PFSK-1 (cell line): ENCODE measurements at regions not wholly inside any gene's neighbourhood (a gene's known extent, or its start where the extent isn't known, plus 50 kb on each side); places are given as distances from the start of the nearest gene placed in this dataset.

Experiments
- FOXP2 ChIP-seq: optimal IDR thresholded peaks from 2 replicates; pipeline ENCODE3; 2011; ENCODE audit warnings: borderline replicate concordance, control low read depth, inconsistent platforms; ENCODE audit not compliant: insufficient read depth; ENCODE audit errors: extremely low read length, extremely low read depth
- POLR2AphosphoS5 ChIP-seq: IDR thresholded peaks from 2 replicates; pipeline ENCODE4 v1.6.1; 2012; ENCODE audit warnings: low read depth, mild to moderate bottlenecking, control low read depth, low read length, moderate library complexity
- SIN3A ChIP-seq: IDR thresholded peaks from 2 replicates; pipeline ENCODE4 v1.6.1; 2012; ENCODE audit warnings: mild to moderate bottlenecking, low read length, moderate library complexity, borderline replicate concordance; ENCODE audit not compliant: insufficient read depth
- TAF1 ChIP-seq: IDR thresholded peaks from 2 replicates; pipeline ENCODE4 v1.6.1; 2012; ENCODE audit warnings: low read length, control low read depth, borderline replicate concordance; ENCODE audit not compliant: insufficient read depth
- TF ChIP-seq, protein P1 (sequence below), 2 experiments: IDR thresholded peaks; 2 replicates each; pipeline versions ENCODE4 v1.6.1 to v1.8.0; 2011 to 2012; ENCODE audit warnings: low read depth in 2 of 2, low read length in 2 of 2, control low read depth in 1 of 2, inconsistent platforms in 1 of 2, mild to moderate bottlenecking in 1 of 2, moderate library complexity in 1 of 2; ENCODE audit not compliant: insufficient read depth in 1 of 2

DNA sequence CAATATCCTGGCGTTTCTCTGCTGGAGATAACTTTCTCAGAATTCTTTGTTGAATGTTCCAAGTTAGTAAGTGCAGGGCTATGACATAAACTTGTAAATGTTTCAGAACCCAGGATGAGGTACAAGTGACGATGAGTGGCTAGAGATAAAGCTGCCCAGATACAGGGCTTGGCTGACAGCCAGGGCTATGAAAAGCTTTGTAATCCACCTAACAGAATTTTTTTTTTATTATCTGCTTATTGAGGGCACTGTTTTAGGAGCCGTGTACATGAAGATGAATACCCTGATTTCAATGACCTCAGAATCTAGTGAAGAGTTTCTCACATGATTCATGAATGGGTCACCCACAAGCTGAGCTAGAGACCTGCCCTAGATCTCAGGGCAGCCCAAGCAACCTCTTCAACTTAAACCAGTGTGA, 431.4 kb downstream of the DIPK2A start:
- TF ChIP-seq TAF1 (no peak), FOXP2 (no peak), SIN3A (no peak), POLR2AphosphoS5 (no peak)
- TF ChIP-seq, protein P1, sequence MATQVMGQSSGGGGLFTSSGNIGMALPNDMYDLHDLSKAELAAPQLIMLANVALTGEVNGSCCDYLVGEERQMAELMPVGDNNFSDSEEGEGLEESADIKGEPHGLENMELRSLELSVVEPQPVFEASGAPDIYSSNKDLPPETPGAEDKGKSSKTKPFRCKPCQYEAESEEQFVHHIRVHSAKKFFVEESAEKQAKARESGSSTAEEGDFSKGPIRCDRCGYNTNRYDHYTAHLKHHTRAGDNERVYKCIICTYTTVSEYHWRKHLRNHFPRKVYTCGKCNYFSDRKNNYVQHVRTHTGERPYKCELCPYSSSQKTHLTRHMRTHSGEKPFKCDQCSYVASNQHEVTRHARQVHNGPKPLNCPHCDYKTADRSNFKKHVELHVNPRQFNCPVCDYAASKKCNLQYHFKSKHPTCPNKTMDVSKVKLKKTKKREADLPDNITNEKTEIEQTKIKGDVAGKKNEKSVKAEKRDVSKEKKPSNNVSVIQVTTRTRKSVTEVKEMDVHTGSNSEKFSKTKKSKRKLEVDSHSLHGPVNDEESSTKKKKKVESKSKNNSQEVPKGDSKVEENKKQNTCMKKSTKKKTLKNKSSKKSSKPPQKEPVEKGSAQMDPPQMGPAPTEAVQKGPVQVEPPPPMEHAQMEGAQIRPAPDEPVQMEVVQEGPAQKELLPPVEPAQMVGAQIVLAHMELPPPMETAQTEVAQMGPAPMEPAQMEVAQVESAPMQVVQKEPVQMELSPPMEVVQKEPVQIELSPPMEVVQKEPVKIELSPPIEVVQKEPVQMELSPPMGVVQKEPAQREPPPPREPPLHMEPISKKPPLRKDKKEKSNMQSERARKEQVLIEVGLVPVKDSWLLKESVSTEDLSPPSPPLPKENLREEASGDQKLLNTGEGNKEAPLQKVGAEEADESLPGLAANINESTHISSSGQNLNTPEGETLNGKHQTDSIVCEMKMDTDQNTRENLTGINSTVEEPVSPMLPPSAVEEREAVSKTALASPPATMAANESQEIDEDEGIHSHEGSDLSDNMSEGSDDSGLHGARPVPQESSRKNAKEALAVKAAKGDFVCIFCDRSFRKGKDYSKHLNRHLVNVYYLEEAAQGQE (IDR thresholded peaks at IDR 0.05; ENCODE audit: insufficient read depth in 1 of 2, low read depth in 2 of 2, low read length in 2 of 2) = no peak
